ENCODE measurements at regions not wholly inside any gene's neighbourhood (a gene's known extent, or its start where the extent isn't known, plus 50 kb on each side); places are given as distances from the start of the nearest gene placed in this dataset.

- no peak for TF ChIP-seq SIN3A (IDR thresholded peaks at IDR 0.05; ENCODE audit: low read depth)
- Histone ChIP-seq H2AFZ (ENCODE audit: low read depth, low read length, poor library complexity, severe bottlenecking) (no peak overlapping the region), H3K79me2 (ENCODE audit: insufficient read depth, low read length) (no peaks in the 10 kb centered on the region), H3K9ac (ENCODE audit: low read length) (no peak overlapping the region), H3K4me3 (replicated peaks in 1 of 2; ENCODE audit: low read depth in 1 of 2, low read length in 2 of 2) (no peak overlapping the region), H3K4me2 (ENCODE audit: low read length) (no peak overlapping the region), H3K27ac (ENCODE audit: low read depth, low read length) (no peak overlapping the region), H3K4me1 (ENCODE audit: control insufficient read depth in 1 of 2, insufficient read depth in 2 of 2, low read length in 2 of 2) (no peaks in the 10 kb centered on the region), H3K36me3 (ENCODE audit: control insufficient read depth in 1 of 2, insufficient read depth in 2 of 2, low read length in 2 of 2) (no peaks in the 10 kb centered on the region), H3K27me3 (ENCODE audit: insufficient read depth, low read length) (no peaks in the 10 kb centered on the region), H4K20me1 (ENCODE audit: insufficient read depth) (no peaks in the 10 kb centered on the region), H3K9me3 (ENCODE audit: control insufficient read depth in 1 of 2, insufficient read depth in 1 of 2, low read depth in 1 of 2, low read length in 2 of 2) (peaks cover 0 to 31% of the 10 kb centered on the region in 2 experiments; a peak in 2 of 4 replicates), H3K9me2 (ENCODE audit: insufficient read depth) (no peaks in the 10 kb centered on the region)
- DNase-seq (ENCODE audit: low read depth, low spot score) (no peak), ATAC-seq (no peak)
- CTCF ChIA-PET: no interaction called here
- no TSS peak for BruUV-seq (replicated peaks)
- RAD21 ChIA-PET (ENCODE audit: low non-redundant PET in 1 of 2, low total read pairs in 2 of 2, uncharacterized antibody in 2 of 2, unreplicated experiment in 2 of 2): no interaction called here
- POLR2A ChIA-PET: no interaction called here
- intact Hi-C loops (cut with micrococcal nuclease): no loop called here
These were observed 1309.6 kb upstream of the RAG2 start for GRCh38 chr11:37907436-37908218.

DNA sequence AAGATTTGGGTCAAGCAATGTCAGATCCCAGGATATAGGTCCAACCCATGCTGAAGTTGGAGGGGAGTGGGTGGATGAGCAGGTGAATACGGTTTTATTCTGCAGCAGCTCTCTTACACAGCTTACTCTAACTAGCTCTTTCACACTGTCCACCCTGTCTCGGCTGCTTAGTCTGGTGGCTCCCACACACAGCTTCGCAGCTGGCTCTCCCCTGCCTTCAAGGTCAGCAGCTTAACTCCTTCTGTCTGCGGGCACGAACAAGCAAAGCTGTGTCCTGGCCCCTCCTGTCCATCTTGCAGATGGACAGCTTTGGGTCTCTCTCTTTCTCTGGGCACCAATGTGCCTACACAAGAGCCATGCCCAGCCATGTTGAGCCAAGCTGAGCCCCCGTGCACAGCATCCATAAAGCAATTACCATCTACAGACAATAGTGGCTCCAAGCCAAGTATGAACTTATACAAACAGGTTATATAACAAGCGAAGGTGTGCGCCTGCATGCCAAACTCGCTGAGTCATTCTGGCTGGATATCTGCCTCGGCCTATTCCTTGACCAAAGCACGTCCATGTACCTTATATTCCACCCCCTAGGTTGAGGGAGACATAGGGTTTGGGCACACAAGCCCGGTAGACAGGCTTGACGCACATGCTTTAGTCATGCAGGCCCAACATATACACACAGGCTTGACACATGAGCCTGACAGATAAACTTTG lies 1307.8 kb upstream of the RAG2 start:
- DNase-seq (ENCODE audit: low read depth, low spot score): no peak
- H3K36me3 ChIP-seq (ENCODE audit: control insufficient read depth in 1 of 2, insufficient read depth in 2 of 2, low read length in 2 of 2): no peaks in the 10 kb centered on the region

More for the DNA sequence above, 1307.8 kb upstream of the RAG2 start:
- H3K4me3 ChIP-seq (replicated peaks in 1 of 2; ENCODE audit: low read depth in 1 of 2, low read length in 2 of 2): no peak overlapping the region
- RAD21 ChIA-PET (ENCODE audit: low non-redundant PET in 1 of 2, low total read pairs in 2 of 2, uncharacterized antibody in 2 of 2, unreplicated experiment in 2 of 2): no interaction called here
- POLR2A ChIA-PET: no interaction called here
- no peak overlapping the region for H3K4me2 ChIP-seq (ENCODE audit: low read length)
- H3K79me2 ChIP-seq (ENCODE audit: insufficient read depth, low read length): no peaks in the 10 kb centered on the region
- H3K9me3 ChIP-seq (ENCODE audit: control insufficient read depth in 1 of 2, insufficient read depth in 1 of 2, low read depth in 1 of 2, low read length in 2 of 2): peaks cover 0 to 28% of the 10 kb centered on the region in 2 experiments; a peak in 1 of 4 replicates
- ATAC-seq: no peak
- no peak for TF ChIP-seq FOSL1 (IDR thresholded peaks at IDR 0.05; ENCODE audit: low read depth)
- no peak for TF ChIP-seq TCF7L2 (IDR thresholded peaks at IDR 0.05; ENCODE audit: borderline replicate concordance, extremely low read depth, insufficient read depth, insufficient read length)
- no peak for TF ChIP-seq CEBPB (IDR thresholded peaks at IDR 0.05; ENCODE audit: low read depth)
- no peak for TF ChIP-seq RAD21 (IDR thresholded peaks at IDR 0.05; ENCODE audit: low read depth)
- TF ChIP-seq REST (IDR thresholded peaks at IDR 0.05; ENCODE audit: low read depth): no peak
- TF ChIP-seq EGR1 (IDR thresholded peaks at IDR 0.05; ENCODE audit: low read depth): no peak
- TF ChIP-seq, protein P1, sequence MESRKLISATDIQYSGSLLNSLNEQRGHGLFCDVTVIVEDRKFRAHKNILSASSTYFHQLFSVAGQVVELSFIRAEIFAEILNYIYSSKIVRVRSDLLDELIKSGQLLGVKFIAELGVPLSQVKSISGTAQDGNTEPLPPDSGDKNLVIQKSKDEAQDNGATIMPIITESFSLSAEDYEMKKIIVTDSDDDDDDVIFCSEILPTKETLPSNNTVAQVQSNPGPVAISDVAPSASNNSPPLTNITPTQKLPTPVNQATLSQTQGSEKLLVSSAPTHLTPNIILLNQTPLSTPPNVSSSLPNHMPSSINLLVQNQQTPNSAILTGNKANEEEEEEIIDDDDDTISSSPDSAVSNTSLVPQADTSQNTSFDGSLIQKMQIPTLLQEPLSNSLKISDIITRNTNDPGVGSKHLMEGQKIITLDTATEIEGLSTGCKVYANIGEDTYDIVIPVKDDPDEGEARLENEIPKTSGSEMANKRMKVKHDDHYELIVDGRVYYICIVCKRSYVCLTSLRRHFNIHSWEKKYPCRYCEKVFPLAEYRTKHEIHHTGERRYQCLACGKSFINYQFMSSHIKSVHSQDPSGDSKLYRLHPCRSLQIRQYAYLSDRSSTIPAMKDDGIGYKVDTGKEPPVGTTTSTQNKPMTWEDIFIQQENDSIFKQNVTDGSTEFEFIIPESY (IDR thresholded peaks at IDR 0.05; ENCODE audit: extremely low read depth, insufficient replicate concordance, low read length): no peak
- no peak for TF ChIP-seq SP1 (IDR thresholded peaks at IDR 0.05; ENCODE audit: low read depth)
- no peak for TF ChIP-seq ELF1 (IDR thresholded peaks at IDR 0.05; ENCODE audit: borderline replicate concordance, low read depth)
- no peak for TF ChIP-seq POLR2A (IDR thresholded peaks at IDR 0.05; ENCODE audit: borderline replicate concordance, extremely low read depth, insufficient read depth, insufficient read length)
- TF ChIP-seq EZH2 (IDR thresholded peaks at IDR 0.05): no peak
- no peak for TF ChIP-seq SIN3A (IDR thresholded peaks at IDR 0.05; ENCODE audit: low read depth)
- no peak for TF ChIP-seq POLR2AphosphoS5 (IDR thresholded peaks at IDR 0.05; ENCODE audit: low read depth, low read length)
- CTCF ChIA-PET: no interaction called here
- no peak overlapping the region for H3K27ac ChIP-seq (ENCODE audit: low read depth, low read length)
- H4K20me1 ChIP-seq (ENCODE audit: insufficient read depth): no peaks in the 10 kb centered on the region
- H3K9me2 ChIP-seq (ENCODE audit: insufficient read depth): no peaks in the 10 kb centered on the region
- intact Hi-C loops (cut with micrococcal nuclease): no loop called here
- no peaks in the 10 kb centered on the region for H3K27me3 ChIP-seq (ENCODE audit: insufficient read depth, low read length)
- H2AFZ ChIP-seq (ENCODE audit: low read depth, low read length, poor library complexity, severe bottlenecking): no peak overlapping the region
- H3K9ac ChIP-seq (ENCODE audit: low read length): no peak overlapping the region
- BruUV-seq (replicated peaks): no TSS peak
- H3K4me1 ChIP-seq (ENCODE audit: control insufficient read depth in 1 of 2, insufficient read depth in 2 of 2, low read length in 2 of 2): no peaks in the 10 kb centered on the region
